ENCODE measurements at regions not wholly inside any gene's neighbourhood (a gene's known extent, or its start where the extent isn't known, plus 50 kb on each side); places are given as distances from the start of the nearest gene placed in this dataset.

DNA sequence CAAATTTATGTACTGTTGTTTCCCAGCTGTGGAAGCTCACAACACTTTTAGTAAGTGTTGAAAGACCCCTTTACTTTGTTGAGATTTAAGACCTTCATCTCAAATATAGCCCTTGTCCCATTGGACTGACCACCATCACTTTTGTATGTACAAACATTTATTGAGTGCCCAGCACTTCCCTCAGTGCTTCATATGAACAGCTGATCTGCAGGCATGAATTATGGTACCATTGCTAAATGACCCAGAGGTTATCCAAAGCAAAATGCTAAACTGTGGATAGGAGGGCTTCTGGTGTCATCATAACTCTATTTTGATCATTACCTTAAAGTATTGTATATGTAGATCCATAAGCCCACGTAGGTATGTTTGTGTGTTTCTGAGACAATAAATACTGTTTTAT is 285.7 kb upstream of the RGS6 start:
- in situ Hi-C loops (cut with HindIII; ENCODE audit: low sequenced_read_pairs): no loop called here

DNA sequence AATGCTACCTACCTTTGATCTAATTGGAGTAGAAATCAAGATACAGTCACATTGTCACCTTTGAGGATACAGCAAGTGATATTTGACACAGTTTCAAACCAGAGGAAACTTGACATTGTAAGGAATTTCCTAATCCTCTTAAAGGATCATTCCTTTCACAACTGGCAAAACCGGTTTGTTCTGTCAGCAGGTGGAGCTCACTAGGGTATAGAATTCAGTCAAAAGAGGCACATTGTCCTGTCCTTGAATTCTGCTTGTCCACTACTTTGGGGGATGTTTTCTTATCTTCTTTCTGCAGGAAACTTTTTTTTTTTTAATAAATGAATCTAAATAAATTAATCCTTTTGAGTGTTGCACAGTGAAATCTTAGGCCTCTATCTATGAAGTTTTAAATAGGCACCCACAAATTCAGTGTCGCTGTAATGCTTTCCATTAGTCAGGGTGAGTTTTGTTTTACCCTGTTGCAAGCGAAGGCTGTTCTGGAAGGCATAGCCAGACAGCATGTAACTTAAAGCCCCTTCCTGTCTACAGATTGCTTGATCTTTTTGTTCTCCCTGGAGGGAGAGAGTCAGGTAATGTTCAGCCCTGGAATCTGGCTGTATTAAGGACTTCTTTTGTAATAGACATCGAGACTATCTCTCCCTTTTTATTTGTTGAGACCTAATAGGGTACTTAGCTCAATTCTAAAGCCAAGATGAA is 285.0 kb upstream of the RGS6 start:
- in situ Hi-C loops (cut with HindIII; ENCODE audit: low sequenced_read_pairs): no loop called here

DNA sequence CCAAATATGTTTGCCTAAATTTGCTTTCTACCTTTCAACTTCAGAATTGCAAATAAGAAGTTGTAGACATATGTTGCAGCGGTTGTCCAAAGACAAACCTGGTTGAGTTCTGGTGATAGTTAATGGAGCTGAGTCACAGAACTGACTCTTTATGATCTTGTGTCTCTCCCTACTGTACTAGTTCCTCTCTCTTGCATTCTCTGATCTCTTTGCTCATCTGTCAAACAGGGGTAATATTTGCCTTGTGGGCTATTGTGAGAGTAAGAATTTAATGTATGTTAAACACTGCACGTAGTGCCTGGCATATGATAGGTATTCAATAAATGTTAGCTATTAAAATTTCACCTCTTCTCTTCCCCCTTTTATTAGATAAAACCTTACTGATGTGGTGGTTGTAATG is 283.5 kb upstream of the RGS6 start:
- in situ Hi-C loops (cut with HindIII; ENCODE audit: low sequenced_read_pairs): no loop called here

DNA sequence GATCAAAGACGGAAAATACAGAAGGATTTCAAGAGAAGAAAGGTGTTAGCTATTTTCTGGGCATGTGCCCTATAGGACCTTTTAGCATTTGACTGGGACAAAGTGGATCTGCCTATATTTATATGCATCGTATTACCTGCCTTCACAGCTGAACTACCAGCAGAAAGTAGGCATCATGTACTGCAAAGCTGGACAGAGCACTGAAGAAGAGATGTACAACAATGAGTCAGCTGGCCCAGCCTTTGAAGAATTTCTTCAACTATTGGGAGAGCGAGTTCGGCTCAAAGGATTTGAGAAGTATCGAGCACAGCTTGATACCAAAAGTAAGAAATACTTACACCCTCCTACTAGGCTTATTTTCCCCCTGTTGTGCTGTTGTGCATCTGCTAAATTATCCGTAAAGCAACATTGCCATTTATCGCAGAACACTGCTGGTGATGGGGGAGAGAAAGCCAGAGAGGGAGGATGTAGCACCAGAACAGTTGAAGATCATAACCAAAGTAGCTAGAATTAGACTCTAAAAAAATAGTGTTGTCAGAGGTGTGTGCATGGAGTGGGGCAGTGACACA is 282.0 kb upstream of the RGS6 start:
- in situ Hi-C loops (cut with HindIII; ENCODE audit: low sequenced_read_pairs): no loop called here

DNA sequence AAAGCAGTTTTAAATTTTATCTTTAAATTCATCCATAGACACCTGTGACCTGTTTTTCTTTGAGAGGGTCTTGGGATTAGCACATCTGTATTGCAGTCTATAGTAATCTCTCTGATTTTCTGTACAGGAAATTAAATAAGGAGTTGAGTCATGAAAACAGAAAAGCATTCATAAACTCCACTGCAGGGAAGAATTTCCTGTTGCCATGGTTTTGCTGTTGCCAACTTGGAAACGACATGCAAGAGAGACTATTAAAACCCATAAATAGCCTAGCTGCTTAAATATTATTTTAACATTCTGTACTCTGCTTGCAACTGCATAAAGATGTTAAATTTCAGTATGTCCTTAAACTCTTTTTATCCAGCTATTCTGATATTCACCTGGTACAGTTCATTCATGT is 281.0 kb upstream of the RGS6 start:
- in situ Hi-C loops (cut with HindIII; ENCODE audit: low sequenced_read_pairs): no loop called here

DNA sequence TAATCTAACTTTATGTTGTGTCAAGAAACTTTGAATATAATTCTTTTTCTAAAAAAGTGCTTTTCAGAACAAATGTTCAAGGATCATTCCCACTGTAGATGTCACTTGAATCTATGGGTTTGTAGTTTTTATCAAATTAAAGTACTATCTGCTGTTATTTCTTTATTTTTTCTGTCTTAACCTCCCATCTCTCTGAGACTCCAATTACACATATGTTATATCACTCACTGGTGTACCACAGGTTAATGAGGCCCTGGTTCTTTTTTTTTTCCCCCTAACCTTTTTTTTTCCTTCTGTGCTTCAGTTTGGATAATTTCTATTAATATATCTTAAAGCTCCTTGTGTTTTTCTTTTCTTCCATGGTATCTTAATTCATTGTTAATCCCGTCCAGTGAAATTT is 279.9 kb upstream of the RGS6 start:
- in situ Hi-C loops (cut with HindIII; ENCODE audit: low sequenced_read_pairs): no loop called here

DNA sequence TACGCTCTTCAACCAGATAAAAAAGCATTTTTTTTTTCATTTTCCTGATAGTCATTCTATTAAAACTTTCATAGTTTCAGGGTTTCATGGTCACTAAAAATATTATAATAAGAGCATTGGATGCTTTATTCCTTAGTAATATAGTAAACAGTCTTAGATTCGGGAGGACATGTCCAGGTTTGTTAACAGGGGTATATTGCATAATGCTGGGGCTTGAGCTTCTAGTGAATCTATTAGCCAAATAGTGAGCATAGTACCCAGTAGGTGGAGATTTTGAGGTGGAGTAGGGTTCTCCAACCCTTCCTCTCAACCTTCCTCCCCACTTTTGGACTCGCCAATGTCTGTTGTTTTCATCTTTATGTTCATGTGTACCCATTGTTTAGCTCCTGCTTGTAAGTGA is 277.4 kb upstream of the RGS6 start:
- in situ Hi-C loops (cut with HindIII; ENCODE audit: low sequenced_read_pairs): no loop called here

DNA sequence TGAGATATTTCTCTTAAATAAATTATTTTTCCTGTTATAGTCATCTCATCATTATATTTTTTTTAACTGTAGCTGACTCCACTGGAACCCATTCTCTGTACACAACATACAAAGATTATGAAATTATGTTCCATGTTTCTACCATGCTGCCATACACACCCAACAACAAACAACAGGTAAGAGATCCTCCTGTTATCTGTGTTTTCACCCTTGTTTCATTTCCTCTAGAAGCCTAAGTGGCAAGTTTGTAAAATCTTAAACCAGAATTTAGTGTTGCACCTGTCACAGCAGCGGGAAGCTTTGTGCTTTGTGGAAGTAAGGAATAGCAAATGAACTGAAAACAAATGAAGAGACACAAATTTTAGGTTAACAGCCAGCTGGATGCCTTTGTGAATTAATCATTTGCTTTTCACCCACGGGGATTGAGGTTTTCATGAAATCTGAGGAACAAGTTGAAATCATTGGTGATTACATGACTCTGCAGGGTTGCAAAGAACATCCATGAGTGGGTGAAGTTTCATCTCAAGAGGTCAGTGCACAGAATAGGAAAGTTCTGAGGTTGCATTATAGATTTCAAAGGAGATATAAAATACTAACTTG is 273.9 kb upstream of the RGS6 start:
- in situ Hi-C loops (cut with HindIII; ENCODE audit: low sequenced_read_pairs): no loop called here

DNA sequence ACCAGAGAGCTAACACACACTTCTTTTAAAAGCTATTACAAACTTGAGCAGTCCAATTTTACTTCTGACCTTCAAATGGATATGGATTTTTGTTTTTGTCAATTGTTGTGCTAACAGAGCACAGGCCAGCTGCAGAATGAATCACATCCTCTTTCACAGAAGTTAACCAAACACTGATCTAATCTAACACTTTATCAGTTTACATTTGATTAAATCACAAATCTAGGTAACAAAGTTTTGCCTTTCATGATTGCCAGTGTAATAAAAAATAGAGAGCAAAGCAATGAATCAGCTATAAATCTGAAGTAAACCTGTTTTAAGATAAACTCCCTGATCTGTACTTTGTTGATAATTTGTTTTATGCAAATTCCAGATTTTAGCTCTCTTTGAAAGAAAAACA is 273.1 kb upstream of the RGS6 start:
- in situ Hi-C loops (cut with HindIII; ENCODE audit: low sequenced_read_pairs): no loop called here

DNA sequence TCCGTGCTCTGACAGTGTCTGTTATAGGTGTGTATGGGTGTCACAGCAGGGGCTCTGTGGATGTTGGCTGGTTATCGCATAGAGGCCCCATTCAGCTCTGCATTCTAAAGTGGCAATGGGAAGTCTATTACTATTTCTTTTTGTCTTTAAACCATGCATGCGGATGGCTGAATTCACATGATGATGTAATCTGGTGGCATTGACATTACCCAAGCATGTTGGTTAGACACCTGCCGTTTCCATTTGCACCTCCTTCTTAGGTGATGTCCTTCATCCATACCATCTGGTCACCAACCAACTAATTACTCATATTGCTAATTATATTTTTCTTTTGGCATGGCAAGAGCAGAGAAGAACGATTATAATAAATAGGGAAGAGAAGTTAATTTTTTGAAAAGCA is 270.8 kb upstream of the RGS6 start:
- in situ Hi-C loops (cut with HindIII; ENCODE audit: low sequenced_read_pairs): no loop called here

DNA sequence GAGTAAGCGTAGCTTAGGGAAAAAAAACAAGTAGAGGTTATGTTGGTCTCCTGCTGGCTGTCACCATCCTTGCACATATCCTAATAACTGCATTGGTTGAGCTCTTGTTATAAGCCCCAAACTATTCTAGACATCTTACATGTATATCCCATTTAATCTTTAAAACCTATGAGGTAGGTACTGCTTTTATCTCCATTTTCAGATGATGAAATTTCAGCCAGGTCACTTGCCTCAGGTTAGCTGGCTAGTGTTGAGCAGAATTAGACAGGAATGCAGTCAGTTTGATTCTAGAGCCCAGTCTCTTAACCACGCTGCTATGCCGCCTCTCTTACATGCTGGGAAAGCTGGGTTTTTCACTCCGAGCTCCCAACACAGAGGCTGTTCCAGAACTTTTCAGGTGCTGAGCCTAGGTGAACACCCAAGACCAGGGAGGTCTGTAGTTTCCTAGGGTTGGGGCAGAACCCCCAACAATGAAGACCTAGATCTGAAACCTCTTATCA is 269.9 kb upstream of the RGS6 start:
- in situ Hi-C loops (cut with HindIII; ENCODE audit: low sequenced_read_pairs): no loop called here

DNA sequence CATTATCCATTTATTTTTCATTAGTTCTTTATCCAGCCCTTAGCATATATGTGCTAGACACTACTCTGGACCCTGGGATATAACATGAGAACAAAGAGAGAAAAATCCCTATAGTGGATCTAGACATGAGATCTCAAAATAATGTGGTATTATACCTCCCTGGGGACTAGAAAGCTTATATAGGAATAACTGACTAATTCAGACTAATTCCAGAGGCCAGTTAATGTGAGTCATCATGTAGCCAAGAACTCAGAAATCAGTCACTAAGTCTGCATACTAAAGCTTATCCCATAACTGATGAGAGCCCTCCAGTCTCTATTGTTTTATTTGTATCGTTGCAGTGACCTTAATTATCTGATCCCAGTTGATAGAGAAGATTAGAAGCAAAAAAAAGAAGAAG is 267.1 kb upstream of the RGS6 start:
- in situ Hi-C loops (cut with HindIII; ENCODE audit: low sequenced_read_pairs): no loop called here

DNA sequence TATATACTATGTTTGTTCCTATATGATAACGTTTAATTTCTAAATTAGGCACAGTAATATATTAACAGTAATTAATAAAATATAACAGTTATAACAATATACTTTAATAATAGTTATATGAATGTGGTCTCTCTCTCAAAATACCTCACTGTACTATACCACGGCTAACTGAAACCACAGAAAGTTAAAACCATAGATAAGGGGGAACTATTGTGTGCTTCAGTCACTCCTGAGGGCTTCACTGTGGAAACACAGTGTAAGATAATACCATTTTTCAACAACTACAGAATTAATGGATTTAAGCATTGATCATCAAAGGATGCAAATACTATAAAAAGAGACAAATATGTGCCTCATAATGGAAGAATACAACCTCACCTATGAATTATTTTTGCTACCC is 266.4 kb upstream of the RGS6 start:
- in situ Hi-C loops (cut with HindIII; ENCODE audit: low sequenced_read_pairs): no loop called here

DNA sequence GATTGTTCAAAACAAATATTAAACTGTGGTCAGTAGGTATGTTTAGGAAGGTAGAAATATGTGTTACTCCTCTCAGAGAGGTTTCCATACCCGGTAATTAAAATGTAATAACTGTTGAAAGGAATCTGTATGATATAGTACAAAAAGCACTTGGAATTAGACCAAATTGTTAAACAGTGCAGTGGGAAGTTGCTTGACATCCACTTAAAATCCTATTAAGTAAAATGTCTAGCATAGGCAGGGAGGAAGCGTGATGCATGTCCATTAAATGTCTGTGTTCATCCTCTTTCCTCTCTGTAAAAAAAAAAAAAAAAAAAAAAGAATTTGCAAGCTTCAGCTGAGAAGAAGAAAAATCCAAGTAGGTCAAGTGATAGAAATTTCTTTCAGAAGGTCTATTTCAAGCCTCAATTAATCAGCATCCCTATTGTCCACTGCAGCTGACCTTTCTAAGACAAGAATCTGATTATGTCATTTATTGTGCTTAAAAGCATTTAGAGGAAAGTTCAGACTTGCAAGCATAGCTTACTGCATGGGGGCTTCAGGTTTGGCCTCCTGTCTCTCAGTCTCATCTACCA is 265.6 kb upstream of the RGS6 start:
- in situ Hi-C loops (cut with HindIII; ENCODE audit: low sequenced_read_pairs): no loop called here

DNA sequence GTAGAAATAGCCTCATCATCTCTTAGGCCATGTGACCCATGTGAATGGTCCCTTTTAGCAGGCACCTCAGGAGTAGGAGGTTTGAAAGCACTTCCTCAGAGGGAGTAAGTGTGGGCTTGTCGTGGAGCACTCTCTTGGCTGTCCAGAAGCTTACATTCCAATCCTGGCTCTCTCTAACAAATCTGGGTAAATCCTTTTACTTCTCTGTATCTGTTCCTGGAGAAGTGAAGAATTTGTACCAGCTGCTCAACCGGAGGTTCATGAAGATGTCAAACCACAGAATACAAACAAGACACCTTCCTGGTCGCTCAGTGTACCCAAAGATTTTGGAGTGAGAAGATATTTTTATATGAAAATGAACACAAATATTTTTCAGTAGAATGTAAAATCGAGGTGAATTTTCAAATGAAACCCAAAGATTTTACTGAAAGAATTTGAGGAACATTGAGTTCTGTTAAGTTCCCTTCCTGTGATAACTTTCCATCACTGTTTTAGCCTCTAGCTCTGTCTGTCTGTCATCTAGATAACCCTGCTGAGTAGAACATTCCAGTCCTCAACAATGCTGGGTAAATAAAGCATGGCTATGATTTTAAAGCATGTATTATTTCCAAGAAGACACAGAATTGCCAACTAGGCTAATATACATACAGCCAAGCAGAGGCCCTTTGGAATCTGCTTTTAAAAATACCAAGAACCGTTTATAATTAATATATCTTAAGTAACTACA is 263.9 kb upstream of the RGS6 start:
- in situ Hi-C loops (cut with HindIII; ENCODE audit: low sequenced_read_pairs): no loop called here

DNA sequence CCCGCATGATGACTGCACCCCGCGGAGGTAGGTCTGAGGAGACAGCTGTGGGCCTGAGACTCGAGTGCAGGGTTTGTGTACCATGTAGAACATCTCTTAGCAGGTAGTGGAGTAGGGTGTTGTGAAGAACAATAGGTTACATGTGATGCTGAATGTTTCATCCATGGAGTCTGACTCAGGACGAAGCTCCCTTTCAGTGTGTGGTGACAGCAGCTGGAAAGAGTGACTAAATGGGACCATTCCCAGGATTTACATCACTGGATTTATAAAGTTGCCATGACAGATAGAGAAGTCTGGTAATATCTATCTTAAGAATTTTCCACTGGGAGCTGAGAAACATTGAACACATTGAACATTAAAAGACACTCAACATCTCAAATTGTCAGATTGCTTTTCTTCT is 259.6 kb upstream of the RGS6 start:
- in situ Hi-C loops (cut with HindIII; ENCODE audit: low sequenced_read_pairs): no loop called here

DNA sequence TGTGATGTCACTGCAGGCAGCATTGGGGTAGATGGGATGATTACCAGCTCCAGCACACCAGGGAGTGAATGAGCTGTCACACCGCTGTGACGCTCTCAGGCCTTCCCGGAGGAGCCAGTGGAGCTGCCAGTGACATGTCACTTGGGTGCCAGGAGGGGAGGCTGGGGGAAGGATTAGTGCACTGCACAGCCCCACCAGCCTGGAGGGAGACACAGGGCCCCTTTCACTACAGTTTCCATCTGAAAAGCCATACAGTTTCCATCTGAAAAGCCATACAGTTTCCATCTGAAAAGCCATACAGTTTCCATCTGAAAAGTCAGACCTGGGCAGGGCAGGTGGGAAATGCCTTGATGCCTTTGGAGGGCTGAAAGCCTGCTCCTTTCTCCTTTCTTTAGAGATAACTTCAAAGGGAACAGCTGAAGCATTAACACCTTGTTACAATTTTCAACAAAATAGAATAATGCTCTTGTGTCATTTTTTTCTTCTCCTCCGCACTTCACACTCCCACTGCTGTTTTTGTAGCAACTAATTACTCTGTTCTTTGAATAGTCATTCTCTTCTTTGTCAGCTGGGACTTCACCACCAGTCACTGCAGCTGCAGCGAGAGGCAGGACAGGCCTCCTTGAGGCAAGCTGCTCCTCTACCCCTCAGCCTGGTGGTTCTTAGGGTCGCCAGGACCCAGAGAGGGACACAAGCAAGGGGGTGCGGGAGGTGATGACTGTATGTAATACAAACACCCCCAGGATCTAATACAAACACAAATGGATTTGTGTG is 256.9 kb upstream of the RGS6 start:
- in situ Hi-C loops (cut with HindIII; ENCODE audit: low sequenced_read_pairs): no loop called here

DNA sequence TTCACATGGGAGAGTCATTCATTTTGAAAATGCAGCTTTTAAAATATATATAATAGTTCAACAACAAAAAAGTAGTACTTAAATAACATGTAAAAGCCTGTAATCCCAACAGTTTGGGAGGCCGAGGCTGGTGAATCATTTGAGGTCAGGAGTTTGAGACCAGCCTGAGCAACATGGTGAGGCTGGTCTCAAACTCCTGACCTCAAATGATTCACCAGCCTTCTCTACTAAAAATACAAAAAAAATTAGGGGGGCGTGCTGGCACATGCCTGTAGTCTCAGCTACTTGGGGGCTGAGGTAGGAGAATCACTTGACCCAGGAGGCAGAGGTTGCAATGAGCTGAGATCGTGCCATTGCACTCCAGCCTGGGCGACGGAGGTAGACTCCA is 256.3 kb upstream of the RGS6 start:
- in situ Hi-C loops (cut with HindIII; ENCODE audit: low sequenced_read_pairs): no loop called here

DNA sequence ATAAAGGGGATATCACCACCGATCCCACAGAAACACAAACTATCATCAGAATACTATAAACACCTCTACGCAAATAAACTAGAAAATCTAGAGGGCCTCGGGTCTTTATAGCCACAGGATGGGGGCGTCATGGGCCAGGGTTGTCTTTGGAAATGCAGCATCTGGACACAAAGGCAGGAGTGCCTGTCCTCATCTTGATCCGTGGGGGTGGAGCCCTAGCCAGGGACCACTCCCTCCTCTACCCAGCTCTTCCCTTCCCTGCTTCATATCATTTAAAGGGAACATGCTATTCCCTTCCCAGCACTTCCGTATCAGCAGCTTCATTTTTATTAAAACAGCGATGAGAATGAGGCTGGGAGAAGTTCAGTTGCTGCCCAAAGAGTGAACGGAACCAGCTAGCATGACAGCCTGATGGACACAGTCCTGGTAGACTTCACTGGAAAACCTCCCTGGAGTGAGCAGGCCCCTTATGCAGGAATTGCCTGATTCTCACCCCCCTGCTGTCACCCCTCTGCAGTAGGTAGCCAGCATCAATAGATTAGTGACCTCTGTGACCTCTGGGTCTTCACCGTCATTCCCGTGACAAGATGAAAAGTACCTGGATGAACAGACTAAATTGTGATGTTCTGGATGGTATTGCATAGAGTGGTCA is 251.4 kb upstream of the RGS6 start:
- in situ Hi-C loops (cut with HindIII; ENCODE audit: low sequenced_read_pairs): no loop called here

DNA sequence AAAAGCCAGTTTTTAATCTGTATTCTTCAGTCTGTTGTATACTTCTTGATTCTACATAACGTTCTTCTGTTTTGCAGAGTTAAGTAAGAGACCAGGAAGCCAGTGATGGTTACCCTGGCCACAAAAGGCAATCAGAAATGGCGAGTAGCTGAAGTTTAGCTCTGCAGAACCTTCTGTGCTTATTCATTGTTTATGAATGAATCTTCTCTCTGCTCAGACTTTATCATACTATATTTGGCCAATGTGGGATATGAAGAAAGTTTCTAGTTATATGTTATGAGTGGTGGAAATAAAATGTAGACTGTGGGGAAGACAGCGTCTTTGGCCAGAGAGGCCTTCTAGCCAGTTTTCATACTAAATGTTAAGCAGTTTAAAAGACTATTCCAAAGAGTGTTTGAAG is 249.9 kb upstream of the RGS6 start:
- in situ Hi-C loops (cut with HindIII; ENCODE audit: low sequenced_read_pairs): no loop called here
